SIG-M5 treated with dmso at 0.1 percent for 504 hours (cell line): ENCODE measurements at regions not wholly inside any gene's neighbourhood (a gene's known extent, or its start where the extent isn't known, plus 50 kb on each side); places are given as distances from the start of the nearest gene placed in this dataset.
"Not testable (repeated sequence)": the region's sequence is repeated elsewhere in the genome, so short reads cannot be mapped to it uniquely, and the experiment has no call there.

Source experiments
- DNase-seq: peaks from one replicate; lab custom pipeline; 2025; ENCODE audit not compliant: unreplicated experiment; lab: John Stamatoyannopoulos, UW

GRCh38 chr21:28714777-28715464 lies 277.8 kb downstream of the LTN1 start:
- DNase-seq: no peak

- DNase-seq: no peak
Observed at GRCh38 chr21:28712411-28712810, 280.3 kb downstream of the LTN1 start.

- DNase-seq: no peak
Observed at GRCh38 chr21:28705616-28706015, 287.1 kb downstream of the LTN1 start.

- no peak for DNase-seq
Observed at GRCh38 chr21:28704746-28705145, 287.9 kb downstream of the LTN1 start.

- DNase-seq: no peak
Observed at GRCh38 chr21:28703861-28704260, 288.8 kb downstream of the LTN1 start.

- no peak for DNase-seq
Observed at GRCh38 chr21:28699596-28700259, 292.9 kb downstream of the LTN1 start.

- DNase-seq: no peak
Observed at GRCh38 chr21:28699186-28699585, 293.5 kb downstream of the LTN1 start.

GRCh38 chr21:28696844-28697410 lies 295.8 kb downstream of the LTN1 start:
- DNase-seq: no peak

- no peak for DNase-seq
Observed at GRCh38 chr21:28693476-28693875, 299.2 kb downstream of the LTN1 start.

- no peak for DNase-seq
Observed at GRCh38 chr21:28690196-28690595, 302.5 kb downstream of the LTN1 start.

- DNase-seq: no peak
Observed at GRCh38 chr21:28688381-28688780, 304.3 kb downstream of the LTN1 start.

- no peak for DNase-seq
Observed at GRCh38 chr21:28687586-28687985, 305.1 kb downstream of the LTN1 start.

- no peak for DNase-seq
Observed at GRCh38 chr21:28683982-28684752, 308.5 kb downstream of the LTN1 start.

GRCh38 chr21:28682884-28683283 lies 309.8 kb downstream of the LTN1 start:
- not testable (repeated sequence) for DNase-seq

GRCh38 chr21:28677096-28677495 lies 315.6 kb downstream of the LTN1 start:
- DNase-seq: not testable (repeated sequence)

GRCh38 chr21:28675331-28676041 lies 317.2 kb downstream of the LTN1 start:
- no peak for DNase-seq

- no peak for DNase-seq
Observed at GRCh38 chr21:28674763-28675162, 317.9 kb downstream of the LTN1 start.

- DNase-seq: no peak
Observed at GRCh38 chr21:28671549-28672195, 321.0 kb downstream of the LTN1 start.

- no peak for DNase-seq
Observed at GRCh38 chr21:28669971-28670653, 322.6 kb downstream of the LTN1 start.

- no peak for DNase-seq
Observed at GRCh38 chr21:28669321-28669720, 323.4 kb downstream of the LTN1 start.
